H1 (cell line): ENCODE measurements at regions not wholly inside any gene's neighbourhood (a gene's known extent, or its start where the extent isn't known, plus 50 kb on each side); places are given as distances from the start of the nearest gene placed in this dataset.

Source experiments
- CTCF ChIA-PET: fragments of 300-600 bp; sonication (Branson Sonifier 250); formaldehyde crosslinking; loops from one replicate; lab custom pipeline; 2021; ENCODE audit not compliant: partially characterized antibody; lab: Charles Lee
- POLR2A ChIA-PET: fragments of 300-600 bp; sonication (Branson Sonifier 250); formaldehyde crosslinking; loops from one replicate; lab custom pipeline; 2021; ENCODE audit warnings: inconsistent platforms; ENCODE audit not compliant: partially characterized antibody; lab: Charles Lee
- DNase-seq, 2 experiments: peaks; one replicate each; pipeline versions ENCODE4 v3.0.0 to v3.0.0-alpha.2; 2010 to 2022; ENCODE audit warnings: low spot score in 2 of 2, low read depth in 1 of 2, mixed read lengths in 1 of 2
- FAIRE-seq: peaks from 2 replicates; lab custom pipeline; 2011; peaks lifted over from hg19 to GRCh38; lab: Jason Lieb, UNC
- H2AFZ ChIP-seq: 2 replicates; pipeline ENCODE4 v1.8.1; 2012; ENCODE audit warnings: low read length, inconsistent platforms
- H2AK5ac ChIP-seq: 2 replicates; pipeline ENCODE4 v1.6.1; 2013; ENCODE audit warnings: low read depth, low read length
- H2BK120ac ChIP-seq: replicated peaks from 2 replicates; pipeline ENCODE3; 2013; ENCODE audit warnings: low read depth, low read length, inconsistent platforms
- H2BK12ac ChIP-seq: 2 replicates; pipeline ENCODE4 v1.6.1; 2013; ENCODE audit warnings: low read depth, low read length
- H2BK15ac ChIP-seq: 2 replicates; pipeline ENCODE4 v1.6.1; 2013; ENCODE audit warnings: low read length
- H2BK20ac ChIP-seq: 2 replicates; pipeline ENCODE4 v1.6.1; 2013; ENCODE audit warnings: low read length
- H2BK5ac ChIP-seq: 2 replicates; pipeline ENCODE4 v1.6.1; 2013; ENCODE audit warnings: low read depth, low read length
- H3K14ac ChIP-seq: 2 replicates; pipeline ENCODE4 v1.6.1; 2013; ENCODE audit warnings: inconsistent platforms; ENCODE audit not compliant: insufficient read length
- H3K18ac ChIP-seq: 2 replicates; pipeline ENCODE4 v1.6.1; 2013; ENCODE audit warnings: low read length; ENCODE audit errors: extremely low read depth
- H3K23ac ChIP-seq: 2 replicates; pipeline ENCODE4 v1.6.1; 2013; ENCODE audit warnings: inconsistent platforms; ENCODE audit not compliant: insufficient read length
- H3K23me2 ChIP-seq: 2 replicates; pipeline ENCODE4 v1.6.1; 2013; ENCODE audit warnings: low read depth, low read length
- H3K27ac ChIP-seq: 2 replicates; pipeline ENCODE4 v1.6.1; 2011; ENCODE audit warnings: low read depth, low read length, inconsistent platforms
- H3K27me3 ChIP-seq, 4 experiments: replicated peaks in 1 of 4; 1 replicate in 1 of 4; 2 replicates in 3 of 4; pipeline versions ENCODE4 v1.6.1 to v1.8.1; 2011 to 2013; ENCODE audit warnings: low read length in 3 of 4, mild to moderate bottlenecking in 3 of 4, inconsistent platforms in 2 of 4, mixed read lengths in 2 of 4, moderate library complexity in 1 of 4; ENCODE audit not compliant: control insufficient read depth in 3 of 4, insufficient read depth in 3 of 4; ENCODE audit errors: extremely low read depth in 1 of 4
- H3K36me3 ChIP-seq, 4 experiments: 2 replicates each; pipeline versions ENCODE4 v1.6.1 to v1.8.1; 2011 to 2013; ENCODE audit warnings: mild to moderate bottlenecking in 4 of 4, low read length in 3 of 4, moderate library complexity in 2 of 4, control low read depth in 1 of 4, inconsistent platforms in 1 of 4; ENCODE audit not compliant: insufficient read depth in 4 of 4, control insufficient read depth in 2 of 4
- H3K4ac ChIP-seq: replicated peaks from 2 replicates; pipeline ENCODE3; 2013; ENCODE audit warnings: low read length, low read depth, mixed read lengths, inconsistent platforms; ENCODE audit not compliant: insufficient read length
- H3K4me1 ChIP-seq, 4 experiments: replicated peaks in 1 of 4; 1 replicate in 1 of 4; 2 replicates in 3 of 4; pipeline versions ENCODE4 v1.6.1 to v1.8.1; 2011 to 2013; ENCODE audit warnings: low read length in 3 of 4, inconsistent platforms in 2 of 4, mixed read lengths in 1 of 4; ENCODE audit not compliant: insufficient read depth in 4 of 4, control insufficient read depth in 3 of 4
- H3K4me2 ChIP-seq, 2 experiments: 2 replicates each; pipeline versions ENCODE4 v1.6.1 to v1.8.1; 2011 to 2013; ENCODE audit warnings: low read depth in 2 of 2, low read length in 2 of 2, control low read depth in 1 of 2, inconsistent platforms in 1 of 2, mild to moderate bottlenecking in 1 of 2; ENCODE audit not compliant: insufficient read depth in 1 of 2
- H3K4me3 ChIP-seq, 4 experiments: fragments of 200-600, 300-600 bp in 1 of 4; sonication (generic), shearing (Covaris generic), sonication (Bioruptor Twin) in 1 of 4; 2 replicates each; pipeline versions ENCODE4 v1.5.1 to v1.8.1; 2011 to 2016; ENCODE audit warnings: low read length in 4 of 4, low read depth in 3 of 4, control low read depth in 2 of 4, inconsistent platforms in 2 of 4, mild to moderate bottlenecking in 2 of 4, mixed read lengths in 1 of 4, moderate library complexity in 1 of 4; ENCODE audit not compliant: insufficient read depth in 2 of 4; ENCODE audit errors: extremely low read depth in 1 of 4
- H3K56ac ChIP-seq: replicated peaks from 2 replicates; pipeline ENCODE3; 2013; ENCODE audit warnings: low read depth, mild to moderate bottlenecking, mixed read lengths, low read length, inconsistent platforms; ENCODE audit not compliant: insufficient read length
- H3K79me1 ChIP-seq: 2 replicates; pipeline ENCODE4 v1.6.1; 2013; ENCODE audit warnings: low read depth, low read length, control low read depth
- H3K79me2 ChIP-seq, 2 experiments: 2 replicates each; pipeline versions ENCODE4 v1.6.1 to v1.8.1; 2012 to 2013; ENCODE audit warnings: low read length in 2 of 2, mild to moderate bottlenecking in 2 of 2, inconsistent platforms in 1 of 2; ENCODE audit not compliant: insufficient read depth in 2 of 2, control insufficient read depth in 1 of 2
- H3K9ac ChIP-seq, 4 experiments: replicated peaks in 1 of 4; 1 replicate in 1 of 4; 2 replicates in 3 of 4; pipeline versions ENCODE4 v1.6.1 to v1.8.1; 2011 to 2013; ENCODE audit warnings: low read depth in 3 of 4, low read length in 3 of 4, control low read depth in 2 of 4, mild to moderate bottlenecking in 2 of 4, moderate library complexity in 2 of 4, inconsistent platforms in 1 of 4; ENCODE audit errors: extremely low read depth in 1 of 4
- H3K9me3 ChIP-seq, 2 experiments: 2 replicates each; pipeline versions ENCODE4 v1.6.1 to v1.8.1; 2012 to 2013; ENCODE audit warnings: mild to moderate bottlenecking in 2 of 2, moderate library complexity in 2 of 2, control low read depth in 1 of 2, inconsistent platforms in 1 of 2, low read depth in 1 of 2, low read length in 1 of 2, mixed read lengths in 1 of 2; ENCODE audit not compliant: insufficient read depth in 2 of 2
- H4K20me1 ChIP-seq, 2 experiments: replicated peaks in 1 of 2; 2 replicates each; pipeline versions ENCODE3 to v1.8.1; 2011 to 2013; ENCODE audit warnings: inconsistent platforms in 2 of 2, low read length in 2 of 2, mild to moderate bottlenecking in 1 of 2; ENCODE audit not compliant: insufficient read depth in 2 of 2, control insufficient read depth in 1 of 2
- H4K5ac ChIP-seq: 2 replicates; pipeline ENCODE4 v1.6.1; 2013; ENCODE audit warnings: low read length, low read depth, mixed read lengths, inconsistent platforms; ENCODE audit not compliant: insufficient read length
- H4K8ac ChIP-seq: 2 replicates; pipeline ENCODE4 v1.8.0; 2013; ENCODE audit warnings: mild to moderate bottlenecking, moderate library complexity, low read length, inconsistent platforms; ENCODE audit not compliant: insufficient read depth; ENCODE audit errors: extremely low read depth
- H4K91ac ChIP-seq: replicated peaks from 2 replicates; pipeline ENCODE3; 2013; ENCODE audit warnings: low read length, mixed read lengths, inconsistent platforms; ENCODE audit not compliant: insufficient read length
- SP1 ChIP-seq: IDR thresholded peaks from 2 replicates; pipeline ENCODE4 v1.6.1; 2011; ENCODE audit warnings: low read depth, low read length
- TF ChIP-seq, protein P1 (sequence below): fragments of 300-600 bp; sonication (generic); IDR thresholded peaks from 2 replicates; pipeline ENCODE4 v1.7.1; 2012; ENCODE audit warnings: low read length, moderate library complexity, mild to moderate bottlenecking, inconsistent platforms; ENCODE audit not compliant: insufficient replicate concordance

DNA sequence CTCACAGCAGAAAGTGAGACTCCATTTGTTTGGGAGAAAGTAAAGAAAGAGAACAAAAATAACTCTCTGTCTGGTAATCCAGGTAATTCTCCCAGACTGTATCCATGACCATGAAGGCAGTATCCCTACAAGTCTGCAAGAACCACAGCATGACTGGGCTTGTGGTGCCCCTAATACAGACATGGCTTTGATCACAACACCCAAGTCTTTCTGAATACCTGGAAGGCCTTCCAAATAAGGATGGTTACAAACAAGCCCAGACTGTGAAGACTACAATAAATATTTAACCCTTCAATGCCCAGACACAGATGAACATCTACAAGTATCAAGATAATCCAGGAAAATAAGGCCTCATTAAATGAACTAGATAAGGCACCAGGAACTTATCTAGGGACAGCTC lies 481.1 kb upstream of the RORB start:
- Histone ChIP-seq H3K79me1 (no peaks in the 10 kb centered on the region), H3K23ac (no peak overlapping the region), H2BK12ac (no peak overlapping the region), H4K20me1 (no peaks in the 10 kb centered on the region), H3K23me2 (no peaks in the 10 kb centered on the region), H3K79me2 (no peaks in the 10 kb centered on the region), H2BK15ac (no peak overlapping the region), H3K27me3 (no peaks in the 10 kb centered on the region), H3K9ac (no peak overlapping the region), H2AFZ (no peak overlapping the region), H3K9me3 (no peaks in the 10 kb centered on the region), H3K4ac (no peak overlapping the region), H2BK5ac (no peak overlapping the region; the same call in 1 of the 2 replicates), H2BK120ac (no peak overlapping the region), H2BK20ac (no peak overlapping the region), H3K18ac (no peak overlapping the region), H3K4me1 (no peaks in the 10 kb centered on the region), H4K91ac (no peak overlapping the region), H3K4me2 (no peak overlapping the region), H3K27ac (no peak overlapping the region), H3K56ac (no peak overlapping the region), H4K5ac (no peak overlapping the region), H3K36me3 (no peaks in the 10 kb centered on the region; a peak in 1 of 8 replicates), H3K4me3 (no peak overlapping the region), H4K8ac (no peak overlapping the region), H3K14ac (no peak overlapping the region), H2AK5ac (no peak overlapping the region)
- no peak for DNase-seq
- no peak for FAIRE-seq
- ChIA-PET CTCF (interaction anchor here (0.9 kb wide), 1 partner anchor 13 kb away, joined by 3 read pairs; no protein-coding TSS in a partner anchor), POLR2A (interaction anchor here (1.0 kb wide), 1 partner anchor 76 kb away, joined by 3 read pairs; no protein-coding TSS in a partner anchor)
- TF ChIP-seq SP1 = no peak
- TF ChIP-seq, protein P1, sequence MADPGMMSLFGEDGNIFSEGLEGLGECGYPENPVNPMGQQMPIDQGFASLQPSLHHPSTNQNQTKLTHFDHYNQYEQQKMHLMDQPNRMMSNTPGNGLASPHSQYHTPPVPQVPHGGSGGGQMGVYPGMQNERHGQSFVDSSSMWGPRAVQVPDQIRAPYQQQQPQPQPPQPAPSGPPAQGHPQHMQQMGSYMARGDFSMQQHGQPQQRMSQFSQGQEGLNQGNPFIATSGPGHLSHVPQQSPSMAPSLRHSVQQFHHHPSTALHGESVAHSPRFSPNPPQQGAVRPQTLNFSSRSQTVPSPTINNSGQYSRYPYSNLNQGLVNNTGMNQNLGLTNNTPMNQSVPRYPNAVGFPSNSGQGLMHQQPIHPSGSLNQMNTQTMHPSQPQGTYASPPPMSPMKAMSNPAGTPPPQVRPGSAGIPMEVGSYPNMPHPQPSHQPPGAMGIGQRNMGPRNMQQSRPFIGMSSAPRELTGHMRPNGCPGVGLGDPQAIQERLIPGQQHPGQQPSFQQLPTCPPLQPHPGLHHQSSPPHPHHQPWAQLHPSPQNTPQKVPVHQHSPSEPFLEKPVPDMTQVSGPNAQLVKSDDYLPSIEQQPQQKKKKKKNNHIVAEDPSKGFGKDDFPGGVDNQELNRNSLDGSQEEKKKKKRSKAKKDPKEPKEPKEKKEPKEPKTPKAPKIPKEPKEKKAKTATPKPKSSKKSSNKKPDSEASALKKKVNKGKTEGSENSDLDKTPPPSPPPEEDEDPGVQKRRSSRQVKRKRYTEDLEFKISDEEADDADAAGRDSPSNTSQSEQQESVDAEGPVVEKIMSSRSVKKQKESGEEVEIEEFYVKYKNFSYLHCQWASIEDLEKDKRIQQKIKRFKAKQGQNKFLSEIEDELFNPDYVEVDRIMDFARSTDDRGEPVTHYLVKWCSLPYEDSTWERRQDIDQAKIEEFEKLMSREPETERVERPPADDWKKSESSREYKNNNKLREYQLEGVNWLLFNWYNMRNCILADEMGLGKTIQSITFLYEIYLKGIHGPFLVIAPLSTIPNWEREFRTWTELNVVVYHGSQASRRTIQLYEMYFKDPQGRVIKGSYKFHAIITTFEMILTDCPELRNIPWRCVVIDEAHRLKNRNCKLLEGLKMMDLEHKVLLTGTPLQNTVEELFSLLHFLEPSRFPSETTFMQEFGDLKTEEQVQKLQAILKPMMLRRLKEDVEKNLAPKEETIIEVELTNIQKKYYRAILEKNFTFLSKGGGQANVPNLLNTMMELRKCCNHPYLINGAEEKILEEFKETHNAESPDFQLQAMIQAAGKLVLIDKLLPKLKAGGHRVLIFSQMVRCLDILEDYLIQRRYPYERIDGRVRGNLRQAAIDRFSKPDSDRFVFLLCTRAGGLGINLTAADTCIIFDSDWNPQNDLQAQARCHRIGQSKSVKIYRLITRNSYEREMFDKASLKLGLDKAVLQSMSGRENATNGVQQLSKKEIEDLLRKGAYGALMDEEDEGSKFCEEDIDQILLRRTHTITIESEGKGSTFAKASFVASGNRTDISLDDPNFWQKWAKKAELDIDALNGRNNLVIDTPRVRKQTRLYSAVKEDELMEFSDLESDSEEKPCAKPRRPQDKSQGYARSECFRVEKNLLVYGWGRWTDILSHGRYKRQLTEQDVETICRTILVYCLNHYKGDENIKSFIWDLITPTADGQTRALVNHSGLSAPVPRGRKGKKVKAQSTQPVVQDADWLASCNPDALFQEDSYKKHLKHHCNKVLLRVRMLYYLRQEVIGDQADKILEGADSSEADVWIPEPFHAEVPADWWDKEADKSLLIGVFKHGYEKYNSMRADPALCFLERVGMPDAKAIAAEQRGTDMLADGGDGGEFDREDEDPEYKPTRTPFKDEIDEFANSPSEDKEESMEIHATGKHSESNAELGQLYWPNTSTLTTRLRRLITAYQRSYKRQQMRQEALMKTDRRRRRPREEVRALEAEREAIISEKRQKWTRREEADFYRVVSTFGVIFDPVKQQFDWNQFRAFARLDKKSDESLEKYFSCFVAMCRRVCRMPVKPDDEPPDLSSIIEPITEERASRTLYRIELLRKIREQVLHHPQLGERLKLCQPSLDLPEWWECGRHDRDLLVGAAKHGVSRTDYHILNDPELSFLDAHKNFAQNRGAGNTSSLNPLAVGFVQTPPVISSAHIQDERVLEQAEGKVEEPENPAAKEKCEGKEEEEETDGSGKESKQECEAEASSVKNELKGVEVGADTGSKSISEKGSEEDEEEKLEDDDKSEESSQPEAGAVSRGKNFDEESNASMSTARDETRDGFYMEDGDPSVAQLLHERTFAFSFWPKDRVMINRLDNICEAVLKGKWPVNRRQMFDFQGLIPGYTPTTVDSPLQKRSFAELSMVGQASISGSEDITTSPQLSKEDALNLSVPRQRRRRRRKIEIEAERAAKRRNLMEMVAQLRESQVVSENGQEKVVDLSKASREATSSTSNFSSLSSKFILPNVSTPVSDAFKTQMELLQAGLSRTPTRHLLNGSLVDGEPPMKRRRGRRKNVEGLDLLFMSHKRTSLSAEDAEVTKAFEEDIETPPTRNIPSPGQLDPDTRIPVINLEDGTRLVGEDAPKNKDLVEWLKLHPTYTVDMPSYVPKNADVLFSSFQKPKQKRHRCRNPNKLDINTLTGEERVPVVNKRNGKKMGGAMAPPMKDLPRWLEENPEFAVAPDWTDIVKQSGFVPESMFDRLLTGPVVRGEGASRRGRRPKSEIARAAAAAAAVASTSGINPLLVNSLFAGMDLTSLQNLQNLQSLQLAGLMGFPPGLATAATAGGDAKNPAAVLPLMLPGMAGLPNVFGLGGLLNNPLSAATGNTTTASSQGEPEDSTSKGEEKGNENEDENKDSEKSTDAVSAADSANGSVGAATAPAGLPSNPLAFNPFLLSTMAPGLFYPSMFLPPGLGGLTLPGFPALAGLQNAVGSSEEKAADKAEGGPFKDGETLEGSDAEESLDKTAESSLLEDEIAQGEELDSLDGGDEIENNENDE = no peak
